Suppressor macrophage (primary cell): ENCODE measurements at regions not wholly inside any gene's neighbourhood (a gene's known extent, or its start where the extent isn't known, plus 50 kb on each side); places are given as distances from the start of the nearest gene placed in this dataset.
A peak's percentile ranks its signal among the peaks of the same experiment; 100 is the strongest.
"Not testable (repeated sequence)": the region's sequence is repeated elsewhere in the genome, so short reads cannot be mapped to it uniquely, and the experiment has no call there.

ENCODE experiments used
- DNase-seq, 4 experiments: peaks; one replicate each; pipeline ENCODE4 v3.0.0-alpha.2; 2020 to 2022

GRCh38 chr18:35770376-35771014 is 189.0 kb downstream of the GALNT1 start:
- DNase-seq: peak; percentile 23 to 68 (median 42)

- DNase-seq: no peak
Measured at GRCh38 chr18:35771172-35771571, 189.6 kb downstream of the GALNT1 start.

GRCh38 chr18:35775887-35776286 is 194.3 kb downstream of the GALNT1 start:
- DNase-seq: peak in 1 of 4 experiments; percentile 22

GRCh38 chr18:35776473-35776872 is 194.9 kb downstream of the GALNT1 start:
- no peak for DNase-seq

- no peak for DNase-seq
Measured at GRCh38 chr18:35777039-35777438, 195.4 kb upstream of the RMP24 start.

- DNase-seq: no peak
Measured at GRCh38 chr18:35778850-35779627, 193.4 kb upstream of the RMP24 start.

GRCh38 chr18:35780937-35781336 is 191.5 kb upstream of the RMP24 start:
- DNase-seq: no peak

- no peak for DNase-seq
Measured at GRCh38 chr18:35782926-35783325, 189.6 kb upstream of the RMP24 start.

- no peak for DNase-seq
Measured at GRCh38 chr18:35786365-35787042, 186.0 kb upstream of the RMP24 start.

- no peak for DNase-seq
Measured at GRCh38 chr18:35789543-35789942, 182.9 kb upstream of the RMP24 start.

- no peak for DNase-seq
Measured at GRCh38 chr18:35797948-35798347, 174.5 kb upstream of the RMP24 start.

- no peak for DNase-seq
Measured at GRCh38 chr18:35803551-35803950, 168.9 kb upstream of the RMP24 start.

GRCh38 chr18:35804377-35804776 is 168.1 kb upstream of the RMP24 start:
- no peak for DNase-seq

- no peak for DNase-seq
Measured at GRCh38 chr18:35807811-35808335, 164.6 kb upstream of the RMP24 start.

GRCh38 chr18:35808796-35809195 is 163.7 kb upstream of the RMP24 start:
- DNase-seq: peak; percentile 15 to 54 (median 39)

- peak; percentile 25 to 59 (median 46) for DNase-seq
Measured at GRCh38 chr18:35810520-35810919, 162.0 kb upstream of the RMP24 start.

GRCh38 chr18:35811896-35812295 is 160.6 kb upstream of the RMP24 start:
- peak; percentile 30 to 84 (median 58) for DNase-seq

GRCh38 chr18:35815011-35815410 is 157.5 kb upstream of the RMP24 start:
- not testable (repeated sequence) for DNase-seq

GRCh38 chr18:35816003-35816402 is 156.5 kb upstream of the RMP24 start:
- DNase-seq: no peak

GRCh38 chr18:35817604-35818352 is 154.7 kb upstream of the RMP24 start:
- no peak for DNase-seq

GRCh38 chr18:35818353-35818667 is 154.2 kb upstream of the RMP24 start:
- DNase-seq: no peak

- DNase-seq: peak; percentile 21 to 64 (median 46)
Measured at GRCh38 chr18:35822413-35822812, 150.1 kb upstream of the RMP24 start.

GRCh38 chr18:35826477-35826876 is 146.0 kb upstream of the RMP24 start:
- DNase-seq: no peak
